GM12873 (cell line): ENCODE measurements at regions not wholly inside any gene's neighbourhood (a gene's known extent, or its start where the extent isn't known, plus 50 kb on each side); places are given as distances from the start of the nearest gene placed in this dataset.

Source experiments
- TF ChIP-seq, protein P1 (sequence below): IDR thresholded peaks from 2 replicates; pipeline ENCODE4 v1.5.1; 2012; ENCODE audit warnings: low read depth, mild to moderate bottlenecking, moderate library complexity, low read length, control low read depth; ENCODE audit not compliant: insufficient read depth; ENCODE audit errors: missing control alignments

DNA sequence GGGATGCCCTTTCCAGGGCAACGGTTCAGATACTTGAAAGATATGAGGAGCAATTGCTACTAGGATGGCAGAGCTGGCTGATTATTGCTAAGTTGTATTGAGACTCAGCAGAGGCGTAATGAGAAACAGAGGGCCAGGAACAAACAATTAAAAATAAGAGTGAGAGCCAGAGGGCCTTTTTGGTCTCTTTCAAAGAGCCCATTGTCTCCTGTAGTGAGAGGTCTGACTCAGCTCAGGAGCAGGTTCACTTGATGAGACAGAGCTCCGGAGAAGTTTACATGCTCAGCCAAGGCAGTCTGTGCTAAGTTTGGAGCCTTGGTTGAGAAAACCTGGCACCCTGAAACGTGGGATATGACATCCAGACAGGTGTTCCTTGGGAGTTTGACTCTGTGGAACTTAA, 303.9 kb upstream of the DLGAP1 start:
- TF ChIP-seq, protein P1, sequence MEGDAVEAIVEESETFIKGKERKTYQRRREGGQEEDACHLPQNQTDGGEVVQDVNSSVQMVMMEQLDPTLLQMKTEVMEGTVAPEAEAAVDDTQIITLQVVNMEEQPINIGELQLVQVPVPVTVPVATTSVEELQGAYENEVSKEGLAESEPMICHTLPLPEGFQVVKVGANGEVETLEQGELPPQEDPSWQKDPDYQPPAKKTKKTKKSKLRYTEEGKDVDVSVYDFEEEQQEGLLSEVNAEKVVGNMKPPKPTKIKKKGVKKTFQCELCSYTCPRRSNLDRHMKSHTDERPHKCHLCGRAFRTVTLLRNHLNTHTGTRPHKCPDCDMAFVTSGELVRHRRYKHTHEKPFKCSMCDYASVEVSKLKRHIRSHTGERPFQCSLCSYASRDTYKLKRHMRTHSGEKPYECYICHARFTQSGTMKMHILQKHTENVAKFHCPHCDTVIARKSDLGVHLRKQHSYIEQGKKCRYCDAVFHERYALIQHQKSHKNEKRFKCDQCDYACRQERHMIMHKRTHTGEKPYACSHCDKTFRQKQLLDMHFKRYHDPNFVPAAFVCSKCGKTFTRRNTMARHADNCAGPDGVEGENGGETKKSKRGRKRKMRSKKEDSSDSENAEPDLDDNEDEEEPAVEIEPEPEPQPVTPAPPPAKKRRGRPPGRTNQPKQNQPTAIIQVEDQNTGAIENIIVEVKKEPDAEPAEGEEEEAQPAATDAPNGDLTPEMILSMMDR = no peak

- TF ChIP-seq, protein P1 = no peak
These were observed 300.7 kb upstream of the DLGAP1 start for GRCh38 chr18:4755848-4756247.

GRCh38 chr18:4751523-4751922, 296.4 kb upstream of the DLGAP1 start:
- TF ChIP-seq, protein P1 = no peak

DNA sequence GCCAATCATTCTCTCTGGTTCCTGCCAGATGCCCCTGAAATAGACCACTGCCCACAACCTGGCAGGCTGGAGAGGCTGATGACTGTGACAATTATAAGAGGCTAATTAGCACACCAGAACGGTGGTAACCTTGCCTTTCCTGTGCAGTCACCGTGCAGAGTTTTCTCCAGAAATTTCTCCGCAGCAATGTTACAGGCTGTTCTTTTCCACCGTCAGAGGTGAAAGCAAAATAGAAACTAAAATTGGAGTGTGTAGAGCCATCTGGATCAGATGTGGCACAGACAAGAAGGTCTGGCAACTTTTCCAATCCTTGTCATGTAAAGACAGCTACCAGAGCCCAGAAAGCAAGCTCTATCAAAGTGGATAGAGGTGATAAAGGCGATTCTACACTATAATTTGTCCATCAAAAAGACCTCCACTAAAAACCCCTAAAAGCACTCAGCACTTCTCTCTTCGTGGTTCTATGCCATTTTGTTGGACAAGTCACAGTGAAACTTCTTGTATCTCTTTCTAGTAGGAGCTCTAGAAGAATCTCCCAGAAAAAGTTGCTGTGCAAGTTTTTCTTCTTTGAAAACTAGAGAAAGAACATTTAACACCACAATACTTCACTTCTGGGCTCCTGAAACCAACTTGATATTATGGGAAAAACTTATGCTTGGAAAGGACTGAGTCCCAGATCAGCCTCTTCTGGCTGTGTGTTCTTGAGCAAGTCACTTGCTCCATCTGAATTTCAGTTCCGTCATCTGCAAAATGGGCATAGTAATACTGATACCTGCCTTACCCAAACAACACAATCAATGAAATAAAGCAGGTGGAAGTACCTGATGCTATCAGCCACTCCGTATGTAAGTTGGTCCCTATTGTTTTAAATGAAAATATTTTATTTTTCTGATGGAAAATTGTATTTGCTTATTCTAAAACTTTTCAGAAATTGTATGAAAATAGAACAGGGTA, 295.6 kb upstream of the DLGAP1 start:
- TF ChIP-seq, protein P1 = no peak

GRCh38 chr18:4748975-4749374, 293.9 kb upstream of the DLGAP1 start:
- TF ChIP-seq, protein P1 = no peak

DNA sequence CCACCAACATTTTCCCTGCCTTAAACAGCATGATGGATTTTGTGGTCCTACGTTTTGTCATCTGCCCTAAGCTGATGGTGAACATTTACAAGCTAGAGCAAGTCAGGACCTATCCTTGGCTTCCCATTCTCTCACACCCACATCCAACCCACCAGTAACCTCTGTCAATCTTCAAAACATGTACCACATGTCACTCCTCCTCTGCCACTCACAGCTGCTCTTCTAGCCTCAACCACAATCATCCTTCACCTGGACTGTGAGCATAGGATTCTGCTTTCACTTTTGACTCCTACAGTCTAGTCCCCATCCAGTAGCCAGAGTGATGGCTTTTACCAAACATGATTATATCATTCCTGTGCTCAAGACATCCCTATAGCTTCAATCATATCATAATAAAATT, 279.8 kb upstream of the DLGAP1 start:
- TF ChIP-seq, protein P1 = no peak

DNA sequence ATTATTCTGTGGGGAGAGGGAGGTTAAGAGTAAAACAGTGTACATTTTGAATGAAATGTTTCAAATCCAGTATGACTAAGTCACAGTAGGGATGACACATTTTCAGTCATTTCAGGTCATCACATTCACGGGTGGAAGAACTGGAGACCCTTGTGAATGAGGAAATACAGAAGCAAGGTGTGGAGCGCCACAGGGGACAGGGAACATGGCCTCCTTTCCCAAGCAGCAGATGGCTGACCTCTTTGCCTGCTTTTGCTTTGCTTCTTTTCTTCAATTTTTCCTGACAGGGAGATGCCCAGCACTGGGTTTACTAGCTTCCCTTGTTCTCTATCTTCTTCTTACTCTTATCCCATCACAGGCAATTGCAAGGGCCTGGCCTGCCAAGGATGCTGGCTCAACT, 278.9 kb upstream of the DLGAP1 start:
- TF ChIP-seq, protein P1 = no peak
